Right lobe of liver (tissue), 4 donors: ENCODE measurements at regions not wholly inside any gene's neighbourhood (a gene's known extent, or its start where the extent isn't known, plus 50 kb on each side); places are given as distances from the start of the nearest gene placed in this dataset.

Source experiments
- POLR2A ChIP-seq: fragments of 450-650 bp; IDR thresholded peaks from one replicate; pipeline ENCODE4 v1.6.1; 2017; ENCODE audit warnings: antibody characterized with exemption, mild to moderate bottlenecking
- TF ChIP-seq, protein P1 (sequence below), 4 donors: fragments of 200-600 bp in 3 of 4; fragments of 450-650 bp in 1 of 4; IDR thresholded peaks; one replicate each; pipeline versions ENCODE4 v1.5.1 to v1.8.0; 2016 to 2022; ENCODE audit warnings: antibody characterized with exemption in 4 of 4, mild to moderate bottlenecking in 2 of 4
- donor health status: DM: no; HTN: no; CAD: no.
- donor health status: DM: no; HTN: no; CAD: no.
- donor health status: DM: no; HTN: yes; CAD: no.

DNA sequence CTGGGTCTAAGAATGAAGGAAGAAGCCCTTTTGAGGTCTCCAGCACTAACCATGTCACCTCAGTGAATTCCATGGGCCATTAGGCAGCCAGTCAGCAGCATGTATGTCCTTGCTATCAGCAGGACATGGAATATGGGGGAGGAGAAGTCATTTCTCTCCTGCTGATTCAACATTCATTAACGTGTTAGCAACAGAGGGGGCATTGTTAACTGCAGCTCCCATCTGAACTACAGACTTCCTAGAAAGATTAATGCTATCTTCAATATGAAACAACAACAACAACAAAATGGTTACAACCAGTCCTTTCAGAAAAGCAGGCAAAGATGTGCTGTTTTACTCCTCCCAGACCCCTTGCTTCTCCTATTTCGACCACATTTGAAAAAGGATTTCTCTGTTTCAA is 120.4 kb upstream of the SLC34A2 start:
- TF ChIP-seq, protein P1, sequence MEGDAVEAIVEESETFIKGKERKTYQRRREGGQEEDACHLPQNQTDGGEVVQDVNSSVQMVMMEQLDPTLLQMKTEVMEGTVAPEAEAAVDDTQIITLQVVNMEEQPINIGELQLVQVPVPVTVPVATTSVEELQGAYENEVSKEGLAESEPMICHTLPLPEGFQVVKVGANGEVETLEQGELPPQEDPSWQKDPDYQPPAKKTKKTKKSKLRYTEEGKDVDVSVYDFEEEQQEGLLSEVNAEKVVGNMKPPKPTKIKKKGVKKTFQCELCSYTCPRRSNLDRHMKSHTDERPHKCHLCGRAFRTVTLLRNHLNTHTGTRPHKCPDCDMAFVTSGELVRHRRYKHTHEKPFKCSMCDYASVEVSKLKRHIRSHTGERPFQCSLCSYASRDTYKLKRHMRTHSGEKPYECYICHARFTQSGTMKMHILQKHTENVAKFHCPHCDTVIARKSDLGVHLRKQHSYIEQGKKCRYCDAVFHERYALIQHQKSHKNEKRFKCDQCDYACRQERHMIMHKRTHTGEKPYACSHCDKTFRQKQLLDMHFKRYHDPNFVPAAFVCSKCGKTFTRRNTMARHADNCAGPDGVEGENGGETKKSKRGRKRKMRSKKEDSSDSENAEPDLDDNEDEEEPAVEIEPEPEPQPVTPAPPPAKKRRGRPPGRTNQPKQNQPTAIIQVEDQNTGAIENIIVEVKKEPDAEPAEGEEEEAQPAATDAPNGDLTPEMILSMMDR (IDR thresholded peaks at IDR 0.05), result no peak
- no peak for TF ChIP-seq POLR2A
